Stomach (tissue), 4 donors: ENCODE measurements at regions not wholly inside any gene's neighbourhood (a gene's known extent, or its start where the extent isn't known, plus 50 kb on each side); places are given as distances from the start of the nearest gene placed in this dataset.

ENCODE experiments used
- POLR2AphosphoS5 ChIP-seq, 3 donors: sonication (generic); formaldehyde crosslinking; IDR thresholded peaks; one replicate each; pipeline ENCODE4 v1.6.1; 2016; ENCODE audit warnings: antibody characterized with exemption in 3 of 3
- TF ChIP-seq, protein P1 (sequence below), 7 experiments: fragments of 450-650 bp in 4 of 7; fragments of 200-600 bp in 3 of 7; sonication (generic) in 3 of 7; IDR thresholded peaks; one replicate each; pipeline ENCODE4 v1.5.1; 2016 to 2019; ENCODE audit warnings: antibody characterized with exemption in 7 of 7, control low read depth in 2 of 7, mild to moderate bottlenecking in 1 of 7

DNA sequence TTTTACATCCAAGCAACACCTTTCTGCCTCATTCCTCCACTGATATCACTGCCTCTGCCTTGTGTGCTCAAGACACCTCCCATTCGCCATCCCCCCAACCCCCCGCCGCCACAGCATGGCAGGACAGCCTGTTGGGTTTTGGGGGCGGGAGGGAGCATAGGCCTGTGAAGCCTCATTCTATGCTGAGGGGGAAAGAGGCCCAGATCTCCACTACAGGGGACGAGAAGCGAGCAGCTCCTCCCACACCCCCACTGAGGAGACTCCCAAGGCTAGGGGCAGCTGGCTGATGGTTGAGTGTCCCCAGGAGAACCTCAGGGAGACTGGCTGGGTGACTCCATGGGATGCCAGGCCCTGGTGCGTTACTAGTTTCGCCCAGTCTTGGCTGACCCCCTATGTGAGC is 214.3 kb upstream of the SIX2 start:
- TF ChIP-seq, protein P1, sequence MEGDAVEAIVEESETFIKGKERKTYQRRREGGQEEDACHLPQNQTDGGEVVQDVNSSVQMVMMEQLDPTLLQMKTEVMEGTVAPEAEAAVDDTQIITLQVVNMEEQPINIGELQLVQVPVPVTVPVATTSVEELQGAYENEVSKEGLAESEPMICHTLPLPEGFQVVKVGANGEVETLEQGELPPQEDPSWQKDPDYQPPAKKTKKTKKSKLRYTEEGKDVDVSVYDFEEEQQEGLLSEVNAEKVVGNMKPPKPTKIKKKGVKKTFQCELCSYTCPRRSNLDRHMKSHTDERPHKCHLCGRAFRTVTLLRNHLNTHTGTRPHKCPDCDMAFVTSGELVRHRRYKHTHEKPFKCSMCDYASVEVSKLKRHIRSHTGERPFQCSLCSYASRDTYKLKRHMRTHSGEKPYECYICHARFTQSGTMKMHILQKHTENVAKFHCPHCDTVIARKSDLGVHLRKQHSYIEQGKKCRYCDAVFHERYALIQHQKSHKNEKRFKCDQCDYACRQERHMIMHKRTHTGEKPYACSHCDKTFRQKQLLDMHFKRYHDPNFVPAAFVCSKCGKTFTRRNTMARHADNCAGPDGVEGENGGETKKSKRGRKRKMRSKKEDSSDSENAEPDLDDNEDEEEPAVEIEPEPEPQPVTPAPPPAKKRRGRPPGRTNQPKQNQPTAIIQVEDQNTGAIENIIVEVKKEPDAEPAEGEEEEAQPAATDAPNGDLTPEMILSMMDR (IDR thresholded peaks at IDR 0.05) = no peak
- no peak for TF ChIP-seq POLR2AphosphoS5 (IDR thresholded peaks at IDR 0.05)
